ENCODE measurements at regions not wholly inside any gene's neighbourhood (a gene's known extent, or its start where the extent isn't known, plus 50 kb on each side); places are given as distances from the start of the nearest gene placed in this dataset.
A peak's percentile ranks its signal among the peaks of the same experiment; 100 is the strongest.

DNA sequence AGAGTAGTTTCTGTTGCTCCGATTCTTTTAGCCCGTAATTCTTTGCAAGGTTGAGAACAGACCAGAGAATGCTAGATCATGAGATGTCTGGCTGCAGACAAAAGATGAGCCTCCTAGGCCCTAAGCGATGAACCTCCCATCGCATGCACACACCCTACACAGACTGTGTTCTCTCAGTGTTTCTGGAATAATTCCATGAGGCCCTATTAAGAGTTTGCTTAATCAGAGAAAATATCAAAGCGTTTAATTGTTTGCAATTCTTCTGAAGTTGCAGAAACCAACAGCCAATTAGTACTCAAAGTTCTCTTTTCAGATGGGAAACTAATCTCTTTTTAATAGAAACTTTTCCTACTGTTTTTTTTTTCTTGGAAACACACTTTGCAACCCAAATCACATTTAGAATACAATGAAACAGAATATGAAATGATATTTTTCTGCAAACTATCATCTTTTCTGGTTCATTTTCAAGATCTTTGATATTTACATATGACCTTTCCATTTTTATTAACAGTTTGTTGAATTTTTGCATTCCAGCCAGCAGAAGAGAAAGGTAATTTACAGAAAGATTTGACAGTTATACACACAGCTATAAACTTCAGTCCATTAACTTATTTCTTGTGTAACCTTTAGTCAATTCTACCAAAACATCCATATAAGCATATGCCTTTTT lies 1525.6 kb downstream of the ARAP2 start:
- no peak for DNase-seq

DNA sequence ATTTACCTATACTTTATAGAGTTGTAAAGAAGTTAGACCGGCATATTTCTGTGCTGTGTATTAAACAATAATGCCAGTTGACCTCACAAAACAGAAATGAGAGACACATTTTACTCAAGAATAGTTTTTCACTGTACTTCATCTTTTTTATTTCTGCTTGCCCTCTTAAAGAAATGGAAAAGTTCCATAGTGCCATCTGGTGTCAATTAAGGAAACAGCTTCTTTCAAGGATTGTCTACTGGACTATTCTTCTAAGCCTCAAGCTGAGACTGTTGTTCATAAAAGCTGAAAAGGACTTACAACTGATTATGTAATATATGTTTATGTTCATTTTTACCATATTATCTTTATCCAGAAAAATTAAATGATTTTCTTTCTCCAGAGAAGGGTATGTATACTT lies 1523.7 kb downstream of the ARAP2 start:
- no peak for DNase-seq

DNA sequence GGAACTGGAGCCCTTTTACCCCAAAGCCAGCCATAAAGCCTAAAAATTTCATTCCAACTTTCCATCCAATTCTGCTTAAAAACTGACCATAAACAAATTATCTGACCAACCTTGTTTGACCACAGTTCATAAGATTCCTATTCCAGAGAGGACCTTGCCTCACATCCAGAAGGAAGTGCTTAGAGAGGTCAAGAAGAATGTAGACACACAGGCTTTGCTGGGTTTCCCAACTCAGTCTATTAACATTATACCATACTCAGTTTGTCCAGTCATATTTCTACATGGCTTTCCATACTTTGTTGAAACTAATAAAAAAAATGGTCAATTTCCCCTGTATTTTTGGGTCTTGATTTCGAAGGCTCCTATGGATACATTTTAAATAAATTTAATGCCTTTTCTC lies 1522.5 kb downstream of the ARAP2 start:
- no peak for DNase-seq

DNA sequence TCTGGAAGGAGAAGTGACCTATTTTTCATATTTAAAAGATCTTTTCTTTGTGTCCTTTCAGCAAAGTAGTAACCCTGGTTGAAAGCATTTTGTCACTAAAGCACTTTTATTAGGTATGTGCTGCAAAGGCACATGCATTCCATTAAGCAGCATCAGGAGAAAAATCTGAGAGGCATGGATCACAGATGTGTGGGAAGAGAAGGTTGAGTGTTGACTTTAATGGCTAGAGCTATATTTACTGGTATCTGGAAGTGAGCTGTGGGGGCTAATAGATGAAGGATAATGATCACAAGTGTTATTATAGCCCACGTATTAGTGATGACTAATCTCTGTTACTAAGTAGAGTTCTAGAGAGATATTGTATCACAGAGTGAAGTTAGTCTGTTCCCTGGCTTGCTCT lies 1520.7 kb downstream of the ARAP2 start:
- no peak for DNase-seq

DNA sequence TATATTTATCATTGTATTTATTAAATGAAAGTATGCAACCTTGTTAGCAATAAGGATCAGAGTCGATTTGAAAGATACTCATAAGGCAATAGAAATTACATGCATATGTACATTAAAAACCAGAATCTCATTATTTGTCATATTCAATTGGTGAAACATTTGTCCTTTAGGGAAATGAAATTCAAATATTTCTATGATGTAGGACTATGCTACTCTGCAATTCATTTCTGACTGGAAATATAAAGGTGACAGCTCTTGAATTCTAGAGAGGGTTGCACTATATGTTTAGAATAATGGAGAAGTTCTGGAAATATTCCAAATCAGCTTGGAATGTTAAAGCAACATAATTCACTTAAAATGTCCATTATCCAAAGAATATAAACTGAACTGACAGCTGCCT lies 1519.8 kb downstream of the ARAP2 start:
- no peak for DNase-seq

DNA sequence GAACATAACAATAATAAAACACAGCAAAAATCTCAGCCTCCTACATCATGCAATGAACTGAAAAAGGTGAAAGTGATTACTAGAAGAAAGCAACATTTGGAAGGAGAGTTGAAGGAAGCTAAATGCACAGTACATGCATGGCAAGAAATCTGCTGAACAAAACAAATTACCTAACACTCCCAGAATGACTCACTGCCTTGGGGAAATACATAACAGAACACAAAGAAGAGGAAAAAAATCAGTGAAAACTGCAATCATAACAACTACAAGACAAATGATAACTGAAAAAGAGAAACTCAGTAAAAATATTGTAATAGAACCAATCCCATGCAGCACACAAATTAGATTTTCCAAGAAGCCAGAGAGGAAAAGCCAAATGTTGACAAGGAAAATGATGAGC lies 1513.2 kb downstream of the ARAP2 start:
- no peak for DNase-seq

DNA sequence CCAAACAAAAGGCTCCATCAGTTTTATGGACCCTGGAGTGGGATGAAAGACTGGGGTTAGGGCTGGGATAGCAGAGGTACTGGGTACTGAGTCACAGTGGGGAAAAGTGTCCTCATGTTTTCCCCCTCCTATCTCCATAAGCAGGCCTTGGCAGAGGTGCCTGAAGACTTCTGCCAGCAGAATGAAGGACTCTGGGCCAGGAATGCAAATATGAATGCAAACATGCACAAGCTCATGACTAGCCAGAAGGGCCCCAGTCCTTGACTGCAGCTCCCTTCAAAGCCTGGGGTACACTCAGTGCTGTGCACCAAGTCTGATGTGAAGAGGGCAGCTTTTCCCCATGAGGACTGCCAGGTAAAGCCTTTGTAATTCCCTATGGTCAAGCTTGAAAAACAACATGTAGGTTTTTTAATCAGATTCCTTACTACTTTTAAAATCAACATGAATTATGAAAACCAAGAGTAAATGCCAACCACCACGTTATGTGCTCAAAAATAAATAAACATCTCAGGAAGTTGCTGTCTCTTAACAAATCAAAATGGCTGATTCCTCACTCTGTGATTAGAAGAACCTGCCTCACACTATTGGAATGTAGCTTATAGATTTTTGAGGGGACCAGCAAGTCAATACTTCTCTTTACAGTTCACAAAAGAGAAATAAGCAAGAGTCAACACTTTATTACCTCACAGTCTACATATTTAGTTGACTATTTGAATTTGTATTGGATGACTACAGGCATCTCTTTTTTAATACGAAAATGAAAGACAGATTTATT lies 1512.0 kb downstream of the ARAP2 start:
- DNase-seq: peak; percentile 28

DNA sequence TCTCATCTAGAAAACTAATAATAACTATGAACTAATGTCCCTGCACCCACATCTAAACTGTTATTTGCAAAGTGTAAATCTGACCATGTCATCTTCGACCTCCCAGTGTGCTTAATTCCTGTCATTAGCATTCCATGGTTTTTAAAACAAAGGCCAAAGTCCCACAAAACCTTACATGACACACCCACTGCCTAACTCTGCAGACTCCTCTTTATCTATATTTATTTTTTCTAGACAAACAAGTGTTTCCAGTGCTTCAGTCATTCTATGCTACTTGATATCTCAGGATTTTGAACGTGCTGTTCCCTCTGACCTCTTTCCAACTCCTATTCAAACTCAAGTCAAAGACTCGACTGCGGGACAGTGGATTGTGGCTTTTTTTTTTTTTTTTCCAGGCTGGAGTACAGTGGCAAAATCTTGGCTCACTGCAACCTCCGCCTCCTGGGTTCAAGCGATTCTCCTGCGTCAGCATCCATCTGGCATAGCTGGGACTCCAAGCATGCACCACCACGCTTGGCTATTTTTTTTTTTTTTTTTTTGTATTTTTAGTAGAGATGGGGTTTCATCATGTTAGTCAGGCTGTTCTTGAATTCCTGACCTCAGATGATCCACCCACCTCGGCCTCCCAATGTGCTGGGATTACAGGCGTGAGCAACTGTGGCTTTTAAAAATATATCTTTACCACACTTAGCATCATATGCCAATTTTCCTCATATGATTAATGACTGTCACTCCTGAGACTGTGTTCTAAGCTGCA lies 1511.0 kb downstream of the ARAP2 start:
- DNase-seq: peak; percentile 35

DNA sequence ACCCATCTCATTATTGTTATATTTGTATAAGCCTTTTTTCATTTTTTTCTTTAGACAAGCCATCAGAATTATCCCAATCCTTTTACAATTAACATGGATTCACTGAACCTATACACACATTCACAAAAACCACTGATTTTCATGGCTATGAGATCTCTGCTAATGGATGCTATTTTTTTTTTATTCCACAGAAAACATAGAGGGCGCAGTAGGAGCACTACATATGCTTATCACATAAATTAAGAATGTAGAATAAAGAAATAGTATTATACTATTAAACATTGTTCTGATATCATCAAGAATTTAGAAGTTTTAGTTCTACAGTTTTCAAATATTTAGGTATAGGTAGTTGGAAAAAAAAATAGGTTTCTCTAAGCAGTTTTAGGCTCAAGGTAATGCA lies 1477.4 kb downstream of the ARAP2 start:
- DNase-seq: no peak

DNA sequence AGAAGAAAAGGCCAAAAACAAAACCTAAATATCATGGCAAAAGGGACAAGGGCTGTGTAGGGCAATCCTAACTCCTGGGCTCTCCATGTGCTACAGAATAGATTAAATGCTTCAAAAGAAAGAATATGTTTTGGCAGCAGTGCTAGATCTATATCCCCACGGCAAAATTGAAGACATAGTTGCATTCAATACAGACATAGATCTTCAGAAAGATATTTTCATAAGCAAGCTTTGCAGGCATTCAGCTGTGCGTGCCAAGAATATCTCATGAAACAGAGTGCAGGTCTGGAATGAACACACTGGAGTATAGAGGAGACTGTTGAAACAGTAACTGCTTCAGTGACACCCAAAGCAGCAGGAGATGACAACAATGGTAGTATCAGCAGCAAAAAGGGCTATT lies 1476.9 kb downstream of the ARAP2 start:
- DNase-seq: no peak

DNA sequence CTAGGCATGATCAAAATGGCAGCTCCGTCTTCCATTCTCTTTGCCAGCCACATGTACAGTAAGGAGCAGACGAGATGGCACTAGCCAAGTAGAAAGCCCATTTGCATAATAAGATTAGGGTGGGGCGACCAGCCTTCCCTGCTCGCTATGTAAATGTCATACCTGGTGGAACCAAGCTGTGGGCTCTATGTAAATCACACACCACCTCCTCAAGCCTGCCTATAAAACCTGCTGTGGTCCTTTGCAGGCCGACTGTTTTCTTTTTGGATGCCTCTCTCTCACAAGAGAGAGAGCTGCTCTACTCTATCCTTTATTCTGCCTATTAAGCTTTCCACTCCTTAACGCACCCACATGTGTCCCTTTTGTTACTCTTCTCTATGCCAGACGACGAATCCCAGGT lies 1472.7 kb downstream of the ARAP2 start:
- DNase-seq: no peak

DNA sequence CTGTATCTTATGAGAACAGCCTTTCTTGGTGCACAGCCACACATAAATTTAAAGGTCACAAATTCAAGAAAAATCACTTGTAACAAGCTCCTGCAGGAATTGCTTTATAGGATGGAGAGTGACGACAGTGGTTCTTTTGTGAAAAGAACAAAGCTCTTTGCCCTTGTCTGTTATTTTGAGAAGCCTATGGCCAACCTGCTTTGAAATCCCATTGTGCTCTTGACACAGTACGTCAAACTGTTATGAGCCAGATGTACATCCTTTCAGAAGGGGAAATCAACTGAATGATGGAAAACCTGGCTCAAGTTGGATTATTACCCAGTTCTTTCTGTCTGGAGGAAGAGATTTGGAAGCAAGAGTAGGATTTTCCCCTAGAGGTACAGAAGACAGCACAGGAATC lies 1454.2 kb downstream of the ARAP2 start:
- no peak for DNase-seq

DNA sequence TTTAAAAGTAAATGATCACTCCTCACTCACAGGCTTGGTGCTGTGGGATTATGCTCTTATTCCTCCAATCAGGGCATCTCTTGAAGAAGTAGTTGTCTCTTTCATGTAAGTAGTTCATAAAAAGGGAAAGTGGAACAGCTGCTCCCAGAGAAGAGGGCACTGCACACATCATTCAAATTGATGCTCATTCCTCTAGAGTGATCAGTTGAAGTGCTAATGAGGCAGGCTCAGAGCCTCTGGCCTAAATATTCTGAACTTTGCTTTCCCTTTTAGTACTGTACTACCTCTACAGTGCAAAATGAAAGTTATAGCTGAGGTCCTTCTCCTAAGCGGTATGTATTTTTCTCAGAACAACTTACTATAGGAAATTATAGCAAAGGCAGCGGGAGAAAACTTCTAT lies 1453.1 kb downstream of the ARAP2 start:
- DNase-seq: no peak

DNA sequence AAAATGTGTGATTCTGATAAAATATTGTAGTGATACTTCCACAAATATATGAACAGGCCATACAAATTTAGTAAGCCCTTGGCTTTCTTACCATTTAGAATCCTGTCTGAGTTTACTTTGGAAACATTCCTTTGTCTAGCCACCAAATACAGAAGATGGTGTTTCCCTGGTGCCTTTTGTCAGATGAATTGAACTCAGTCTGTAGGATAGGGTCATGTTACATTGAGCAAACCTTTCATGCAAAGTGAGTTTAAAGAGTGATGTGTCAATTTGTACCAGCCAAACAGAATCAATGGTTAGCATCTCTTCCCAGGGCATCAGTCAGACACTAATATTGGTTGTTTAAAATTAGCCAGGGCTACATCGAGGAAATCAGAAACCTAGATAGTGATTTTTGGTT lies 1443.4 kb downstream of the ARAP2 start:
- no peak for DNase-seq

DNA sequence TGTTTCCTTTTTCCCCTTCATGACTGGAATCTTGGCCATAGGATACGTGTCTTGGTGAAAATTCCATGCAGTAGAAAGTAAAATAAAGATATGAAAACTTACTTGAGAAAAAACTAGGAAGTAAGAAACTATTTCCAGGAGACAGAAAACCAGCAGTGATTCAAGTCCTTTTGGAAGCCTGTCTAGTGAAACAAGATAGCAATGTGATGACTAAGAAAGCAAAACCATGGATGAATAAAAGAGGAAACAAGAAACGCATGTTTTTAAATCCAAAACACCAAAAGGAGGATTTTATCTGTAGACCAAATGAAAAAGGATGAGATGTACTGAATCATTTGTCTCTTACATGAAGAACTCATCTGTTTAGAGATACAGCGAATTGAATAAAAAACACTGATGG lies 1430.0 kb downstream of the ARAP2 start:
- DNase-seq: no peak

DNA sequence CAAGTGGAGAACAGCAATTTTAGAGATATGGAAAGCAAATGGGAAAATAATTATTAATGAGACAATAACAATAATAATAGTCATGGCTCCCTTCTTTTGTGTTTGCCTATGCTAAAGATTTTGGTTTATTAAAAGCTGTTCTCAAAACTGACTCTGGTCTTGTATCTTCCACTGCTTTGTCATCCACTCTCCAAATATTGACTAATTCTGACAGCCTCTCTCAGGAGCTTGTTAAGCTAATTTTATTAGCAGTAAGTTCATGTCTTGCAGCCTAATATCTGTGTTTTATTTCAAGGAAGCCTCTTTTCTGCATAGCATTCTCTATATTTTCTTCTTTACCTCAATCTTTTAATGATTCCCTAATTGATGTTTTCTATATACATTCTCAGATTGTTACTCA lies 1419.8 kb downstream of the ARAP2 start:
- DNase-seq: no peak

DNA sequence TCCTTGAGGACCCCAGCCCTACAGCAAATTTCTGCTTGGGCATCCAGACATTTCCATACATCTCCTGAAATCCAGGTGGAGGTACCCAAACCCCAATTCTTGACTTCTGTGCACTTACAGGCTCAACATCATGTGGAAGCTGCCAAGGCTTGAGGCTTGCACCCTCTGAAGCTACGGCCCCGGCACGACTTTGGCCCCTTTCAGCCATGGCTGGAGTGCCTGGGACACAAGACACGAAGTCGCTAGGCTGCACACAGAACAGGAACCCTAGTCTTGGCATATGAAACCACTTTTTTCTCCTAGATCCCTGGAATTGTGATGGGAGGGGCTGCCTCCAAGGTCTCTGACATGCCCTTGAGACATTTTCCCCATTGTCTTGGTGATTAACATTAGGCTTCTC lies 1417.7 kb downstream of the ARAP2 start:
- DNase-seq: no peak

DNA sequence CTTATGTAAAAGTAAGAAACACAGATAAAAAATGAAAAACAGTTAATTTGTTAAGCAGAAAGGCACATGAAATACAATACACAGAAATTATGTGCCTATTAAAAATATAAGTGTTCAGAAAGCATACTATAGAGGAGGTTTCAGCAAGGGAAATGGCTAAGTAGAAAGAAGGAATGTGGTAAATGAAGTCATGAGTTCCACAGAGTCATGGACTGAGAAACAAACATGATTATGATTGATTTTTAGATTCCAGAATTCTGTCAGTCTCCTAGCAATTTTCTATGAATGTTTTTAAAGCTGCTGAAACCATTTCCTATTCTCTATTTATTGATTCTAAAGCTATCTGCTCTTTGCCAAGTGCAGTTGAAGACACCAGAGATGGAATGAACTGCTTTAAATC lies 1398.4 kb downstream of the ARAP2 start:
- DNase-seq: no peak

DNA sequence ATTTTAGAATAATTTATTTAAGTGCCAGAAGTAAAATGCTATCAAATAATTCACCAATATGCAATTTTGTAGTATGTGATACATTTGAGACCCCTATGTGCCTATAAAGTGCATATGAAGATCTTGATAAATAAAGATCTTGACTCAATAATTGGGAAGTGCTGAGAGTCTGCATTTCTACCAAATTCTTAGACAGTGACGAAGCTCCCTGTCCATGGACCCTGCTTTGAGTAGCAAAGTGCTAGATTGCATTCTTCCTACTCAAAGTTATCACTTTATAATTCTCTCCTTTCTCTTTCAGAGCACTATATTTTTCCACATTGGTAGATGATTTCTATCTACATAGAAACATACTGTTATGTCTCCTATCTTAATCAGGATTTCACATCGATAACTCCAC lies 1393.9 kb downstream of the ARAP2 start:
- DNase-seq: no peak

DNA sequence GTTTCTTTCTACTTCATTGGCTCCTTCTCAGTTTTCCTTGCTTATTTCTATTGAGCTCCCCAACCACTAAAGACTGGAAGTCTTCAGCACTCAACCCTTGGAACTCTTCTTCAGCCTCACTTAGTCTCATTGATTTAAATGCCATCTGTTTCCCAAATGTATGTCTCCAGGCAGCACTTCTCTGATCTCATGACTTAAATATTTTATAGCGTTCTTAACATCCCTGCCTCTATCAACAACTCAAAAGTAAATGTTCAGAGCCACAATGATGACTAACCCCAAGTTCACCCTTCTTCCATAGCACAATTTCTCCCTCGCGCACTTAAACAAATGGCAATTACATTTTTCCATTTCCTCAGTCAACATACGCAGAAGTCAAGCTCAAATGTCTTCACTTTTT lies 1393.3 kb downstream of the ARAP2 start:
- no peak for DNase-seq

DNA sequence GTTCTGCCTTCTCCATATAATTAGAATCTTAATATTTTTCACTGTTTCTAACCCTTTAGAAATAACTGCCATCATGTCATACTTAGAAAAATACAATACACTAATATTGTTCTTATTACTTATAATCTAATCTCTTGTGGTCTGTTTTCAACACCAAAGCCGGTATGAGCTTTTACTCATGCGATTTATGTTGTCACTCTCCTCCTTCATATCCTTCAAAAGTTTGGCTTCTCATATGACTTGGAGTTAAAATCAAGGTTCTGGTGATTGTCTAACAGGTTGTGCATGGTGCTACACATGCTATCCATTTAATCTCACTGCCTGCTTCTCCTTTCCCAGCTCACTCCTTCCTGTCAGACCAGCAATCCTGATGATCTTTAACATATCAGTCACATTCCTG lies 1392.9 kb downstream of the ARAP2 start:
- DNase-seq: no peak

DNA sequence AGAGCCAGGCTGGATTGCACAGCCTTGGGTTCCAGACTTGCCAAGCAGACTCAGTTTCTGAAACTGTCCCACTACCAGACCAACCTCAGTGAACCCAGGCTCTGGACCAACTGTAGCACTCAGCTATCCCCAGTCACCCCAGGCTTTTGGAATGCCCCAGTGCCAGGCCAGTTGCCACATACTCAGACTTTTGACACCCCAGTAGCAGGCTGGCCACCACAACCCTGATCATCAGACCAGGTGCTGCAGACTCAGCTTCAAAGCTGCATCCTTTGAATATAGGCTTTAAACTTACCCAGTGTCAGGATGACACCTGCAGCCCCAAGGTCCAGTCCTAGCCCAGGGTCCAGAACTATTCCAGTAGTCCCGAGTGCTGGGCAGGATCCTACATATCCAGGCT lies 1389.9 kb downstream of the ARAP2 start:
- no peak for DNase-seq

DNA sequence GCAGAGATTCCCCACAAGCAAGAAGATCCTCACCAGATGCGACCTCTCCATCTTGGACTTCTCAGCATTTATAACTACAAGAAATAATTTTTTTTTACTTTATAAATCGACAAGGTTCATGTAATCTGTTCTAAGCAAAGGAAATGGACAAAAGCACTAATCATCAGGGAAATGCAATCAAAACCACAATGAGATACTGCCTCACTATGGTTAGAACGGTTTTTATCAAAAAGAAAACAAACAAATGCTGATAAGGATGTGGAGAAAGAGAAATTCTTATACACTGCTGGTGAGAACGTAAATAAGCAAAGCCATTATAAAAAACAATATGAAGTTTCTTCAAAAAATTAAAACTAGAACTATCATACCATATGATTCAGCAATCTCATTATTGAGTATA lies 1382.6 kb downstream of the ARAP2 start:
- DNase-seq: no peak

DNA sequence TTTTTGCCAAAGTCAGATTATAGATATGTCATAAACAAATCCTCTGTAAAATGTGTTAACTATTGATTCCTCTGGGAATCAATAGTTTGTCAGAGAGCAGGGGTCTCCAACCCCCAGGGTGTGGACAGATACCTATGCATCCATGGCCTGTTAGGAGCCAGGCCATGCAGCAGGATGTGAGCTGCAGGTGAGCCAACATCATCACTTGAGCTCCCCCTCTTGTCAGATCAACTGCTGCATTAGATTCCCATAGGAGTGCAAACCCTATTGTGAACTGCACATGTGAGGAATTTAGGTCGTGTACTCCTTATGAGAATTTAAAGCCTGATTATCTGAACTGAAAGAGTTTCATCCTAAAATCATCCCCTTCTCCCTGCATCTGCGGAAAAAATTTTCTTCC lies 1365.4 kb downstream of the ARAP2 start:
- no peak for DNase-seq

Measured in left hindlimb (tissue), 1 donor.